ENCODE measurements at regions not wholly inside any gene's neighbourhood (a gene's known extent, or its start where the extent isn't known, plus 50 kb on each side); places are given as distances from the start of the nearest gene placed in this dataset.
A peak's percentile ranks its signal among the peaks of the same experiment; 100 is the strongest.

DNA sequence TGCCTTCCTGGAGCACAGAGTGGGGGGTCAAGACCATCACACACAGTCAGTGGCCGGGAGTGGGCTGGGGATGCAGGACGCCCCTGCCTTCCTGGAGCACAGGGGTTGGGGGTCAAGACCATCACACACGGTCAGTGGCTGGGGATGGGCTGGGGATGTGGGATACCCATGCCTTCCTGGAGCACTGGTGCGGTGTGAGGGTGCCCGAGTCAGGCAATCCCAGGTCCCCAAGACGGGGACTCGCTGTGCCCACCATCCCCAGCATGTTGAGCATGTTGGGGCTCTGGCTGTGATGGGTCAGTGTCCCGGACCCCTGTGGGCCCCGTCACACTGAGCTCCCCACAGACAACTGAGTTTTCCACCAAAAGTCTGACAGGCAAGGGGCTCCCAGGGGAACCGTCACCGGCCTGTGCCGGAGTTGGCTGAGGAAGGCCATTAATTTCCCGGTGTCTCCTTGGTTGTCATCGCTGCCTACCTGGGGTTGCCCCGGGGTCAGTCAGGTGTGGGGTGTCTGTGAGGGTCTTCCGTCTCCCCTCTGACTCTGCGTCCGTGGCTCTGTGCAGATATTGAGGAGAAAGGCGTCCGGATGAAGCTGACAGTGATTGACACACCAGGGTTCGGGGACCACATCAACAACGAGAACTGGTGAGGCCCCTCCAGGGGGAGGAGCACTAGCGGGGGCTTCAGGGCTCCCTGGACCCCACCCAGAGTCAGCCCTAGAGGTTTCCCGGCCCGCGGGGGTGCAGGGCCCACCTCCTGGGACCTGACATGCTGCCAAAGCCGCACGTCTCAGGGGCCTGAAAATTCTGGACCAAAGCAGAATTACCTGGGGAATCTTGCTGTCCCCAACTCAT is 347.1 kb downstream of the SEC14L1 start:
- Histone ChIP-seq H3K27me3 (no peaks in the 10 kb centered on the region), H3K9me3 (replicated peaks) (no peaks in the 10 kb centered on the region), H3K4me1 (no peaks in the 10 kb centered on the region), H3K4me3 (no peak overlapping the region), H3K36me3 (peaks cover 69% of the 10 kb centered on the region), H3K27ac (no peak overlapping the region)
- DNase-seq = no peak

DNA sequence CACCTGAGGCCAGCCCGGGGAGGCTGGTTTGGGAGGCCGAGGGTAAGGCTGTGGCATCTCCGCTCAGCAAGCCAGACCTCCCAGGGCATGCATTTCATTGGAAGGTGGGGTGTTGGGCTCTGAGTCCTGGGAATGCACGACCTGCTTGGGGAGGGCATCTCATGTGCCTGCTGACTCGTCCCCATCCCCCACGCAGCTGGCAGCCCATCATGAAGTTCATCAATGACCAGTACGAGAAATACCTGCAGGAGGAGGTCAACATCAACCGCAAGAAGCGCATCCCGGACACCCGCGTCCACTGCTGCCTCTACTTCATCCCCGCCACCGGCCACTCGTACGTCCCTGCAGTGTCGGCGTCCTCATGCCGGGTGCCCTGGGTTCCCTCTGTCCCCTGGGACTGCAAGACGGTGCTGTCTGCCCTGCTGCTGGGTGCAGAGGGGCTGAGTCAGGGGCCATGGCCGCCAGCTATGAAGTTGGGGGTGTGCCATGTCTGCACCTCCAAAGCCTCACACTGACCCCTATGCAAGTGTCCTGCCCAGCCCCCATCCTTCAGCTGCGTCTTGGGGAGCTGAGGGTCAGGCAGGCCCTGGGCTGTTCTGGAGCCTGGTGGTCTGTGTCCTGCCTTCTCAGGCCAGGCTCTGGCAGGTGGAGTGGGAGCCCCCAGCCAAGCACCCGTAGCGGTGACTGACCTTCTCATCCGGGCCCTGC is 347.9 kb downstream of the SEC14L1 start:
- Histone ChIP-seq H3K27me3 (no peaks in the 10 kb centered on the region), H3K9me3 (replicated peaks) (no peaks in the 10 kb centered on the region), H3K4me3 (no peak overlapping the region), H3K27ac (no peak overlapping the region), H3K36me3 (peaks cover 67% of the 10 kb centered on the region), H3K4me1 (no peaks in the 10 kb centered on the region)
- DNase-seq = no peak

DNA sequence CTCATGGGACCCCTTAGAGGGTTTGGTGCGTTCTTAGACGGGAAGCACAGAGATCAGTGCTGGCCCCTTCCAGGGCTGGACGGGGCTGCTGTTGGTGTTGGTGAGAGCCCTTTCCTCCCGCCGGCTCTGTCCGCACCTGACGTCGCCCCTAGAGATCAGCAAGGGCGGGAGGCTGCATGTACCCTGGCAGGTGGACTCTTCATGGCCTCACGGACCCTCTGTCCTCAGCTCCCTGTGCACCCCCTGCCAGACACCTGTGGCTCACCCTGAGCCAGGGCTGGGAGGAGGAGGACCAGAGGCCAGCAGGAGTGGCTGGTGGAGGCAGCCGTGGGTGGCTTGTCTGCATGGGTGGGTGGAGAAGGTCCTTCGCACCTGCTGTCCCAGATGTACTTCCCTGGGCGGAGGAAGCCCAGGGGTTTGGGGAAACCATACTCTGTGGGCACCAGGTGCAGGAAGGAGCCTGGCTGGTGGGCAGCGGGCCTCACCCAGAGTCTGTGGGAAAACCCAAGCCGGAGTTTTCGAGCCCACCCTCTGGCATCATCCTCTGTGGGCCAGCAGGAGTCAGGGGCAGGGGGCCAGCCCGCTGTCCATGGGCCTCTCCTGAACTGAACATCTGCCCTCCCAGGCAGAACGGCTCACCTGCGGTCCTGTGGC is 348.6 kb downstream of the SEC14L1 start:
- Histone ChIP-seq H3K9me3 (replicated peaks) (no peaks in the 10 kb centered on the region), H3K36me3 (peaks cover 69% of the 10 kb centered on the region), H3K4me3 (no peak overlapping the region), H3K27me3 (no peaks in the 10 kb centered on the region), H3K27ac (no peak overlapping the region), H3K4me1 (no peaks in the 10 kb centered on the region)
- DNase-seq = no peak

DNA sequence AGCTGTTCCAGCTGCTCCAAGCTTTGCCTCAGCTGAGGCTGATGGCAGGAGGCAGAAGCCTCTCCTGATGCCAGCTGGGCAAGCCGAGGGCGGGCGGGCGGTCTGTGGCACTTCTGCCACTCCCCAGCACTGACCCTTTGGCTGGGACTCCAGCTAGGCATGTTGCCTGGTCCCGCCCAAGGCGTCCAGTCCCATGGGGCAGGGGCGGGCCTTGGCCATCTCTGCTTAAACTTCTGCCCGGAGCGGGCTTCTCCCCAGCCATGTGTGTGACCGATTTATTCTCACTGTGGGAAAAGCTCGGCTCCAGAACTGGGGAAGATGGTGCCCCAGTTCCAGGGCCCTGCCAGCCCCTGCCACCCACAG is 349.1 kb downstream of the SEC14L1 start:
- H3K27me3 ChIP-seq = no peaks in the 10 kb centered on the region
- H3K9me3 ChIP-seq (replicated peaks) = no peaks in the 10 kb centered on the region
- H3K4me3 ChIP-seq = no peak overlapping the region
- H3K27ac ChIP-seq = no peak overlapping the region
- no peaks in the 10 kb centered on the region for H3K4me1 ChIP-seq
- H3K36me3 ChIP-seq = peaks cover 74% of the 10 kb centered on the region
- no peak for DNase-seq

DNA sequence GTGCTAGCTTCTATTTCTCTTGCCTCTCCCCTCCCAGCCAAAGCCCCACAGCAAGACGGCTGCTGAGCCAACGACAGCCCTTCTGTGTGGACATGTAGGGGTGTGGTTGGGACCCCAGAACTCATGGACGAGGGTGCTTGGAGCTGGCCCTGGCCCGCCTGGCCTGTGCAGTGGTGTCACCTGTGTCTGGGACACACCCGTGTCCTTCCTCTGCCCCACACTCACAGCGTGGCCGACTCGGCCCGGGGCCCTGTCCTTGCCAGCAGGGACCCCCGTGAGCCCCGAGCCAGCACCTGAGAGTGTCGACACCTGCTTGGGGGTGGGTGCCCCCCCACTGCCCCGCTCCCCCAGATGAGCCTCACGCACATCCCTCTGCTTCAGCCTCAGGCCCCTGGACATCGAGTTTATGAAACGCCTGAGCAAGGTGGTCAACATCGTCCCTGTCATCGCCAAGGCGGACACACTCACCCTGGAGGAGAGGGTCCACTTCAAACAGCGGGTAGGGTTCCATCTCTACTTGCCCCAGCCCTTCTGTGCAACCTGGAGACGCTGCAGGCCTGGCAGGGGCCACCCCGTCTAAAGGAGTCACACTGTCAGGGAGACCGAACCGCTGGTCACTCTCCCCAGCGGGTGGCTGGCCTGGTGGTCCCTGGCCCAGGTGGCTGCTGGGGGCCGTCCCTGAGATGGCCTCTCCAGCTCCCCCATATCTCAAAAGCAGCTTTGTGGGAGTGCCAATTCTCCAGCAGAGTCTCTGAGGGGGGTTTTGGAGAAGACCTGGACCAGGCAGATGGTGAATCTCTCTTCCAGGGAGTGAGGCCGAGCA is 349.8 kb downstream of the SEC14L1 start:
- no peaks in the 10 kb centered on the region for H3K4me1 ChIP-seq
- H3K36me3 ChIP-seq = peaks cover 74% of the 10 kb centered on the region
- no peak overlapping the region for H3K27ac ChIP-seq

DNA sequence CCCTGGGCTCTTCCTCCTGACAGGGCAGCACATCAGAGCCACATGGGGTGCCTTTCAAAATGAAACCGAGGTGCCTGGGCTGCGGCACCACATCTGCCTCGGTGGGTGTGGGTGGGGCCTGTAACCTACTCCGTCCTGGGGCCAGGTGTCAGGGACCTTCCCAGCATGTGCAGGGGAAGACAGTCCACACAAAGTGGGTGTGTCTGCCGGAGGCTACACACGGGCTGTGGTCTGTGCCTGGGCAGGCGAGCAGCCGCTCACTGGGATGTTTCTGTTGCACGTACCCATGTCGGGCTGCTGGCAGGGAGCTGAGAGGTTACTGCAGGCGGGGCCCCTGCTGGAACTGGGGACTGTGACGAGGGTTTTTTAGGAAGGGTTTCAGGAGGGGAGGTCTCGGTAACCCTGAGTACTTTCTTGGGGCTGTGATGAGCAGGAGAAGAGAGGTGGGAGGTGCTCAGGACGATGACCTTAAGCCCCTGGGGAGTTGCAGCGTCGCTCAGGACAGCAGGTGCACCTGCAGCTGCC is 351.2 kb downstream of the SEC14L1 start:
- no peaks in the 10 kb centered on the region for H3K4me1 ChIP-seq
- no peak overlapping the region for H3K27ac ChIP-seq
- no peaks in the 10 kb centered on the region for H3K9me3 ChIP-seq (replicated peaks)
- H3K27me3 ChIP-seq = no peaks in the 10 kb centered on the region
- peaks cover 78% of the 10 kb centered on the region for H3K36me3 ChIP-seq
- no peak for DNase-seq
- H3K4me3 ChIP-seq = no peak overlapping the region

More for the DNA sequence above, 349.8 kb downstream of the SEC14L1 start:
- H3K4me3 ChIP-seq = no peak overlapping the region
- DNase-seq = no peak
- H3K9me3 ChIP-seq (replicated peaks) = no peaks in the 10 kb centered on the region
- no peaks in the 10 kb centered on the region for H3K27me3 ChIP-seq

DNA sequence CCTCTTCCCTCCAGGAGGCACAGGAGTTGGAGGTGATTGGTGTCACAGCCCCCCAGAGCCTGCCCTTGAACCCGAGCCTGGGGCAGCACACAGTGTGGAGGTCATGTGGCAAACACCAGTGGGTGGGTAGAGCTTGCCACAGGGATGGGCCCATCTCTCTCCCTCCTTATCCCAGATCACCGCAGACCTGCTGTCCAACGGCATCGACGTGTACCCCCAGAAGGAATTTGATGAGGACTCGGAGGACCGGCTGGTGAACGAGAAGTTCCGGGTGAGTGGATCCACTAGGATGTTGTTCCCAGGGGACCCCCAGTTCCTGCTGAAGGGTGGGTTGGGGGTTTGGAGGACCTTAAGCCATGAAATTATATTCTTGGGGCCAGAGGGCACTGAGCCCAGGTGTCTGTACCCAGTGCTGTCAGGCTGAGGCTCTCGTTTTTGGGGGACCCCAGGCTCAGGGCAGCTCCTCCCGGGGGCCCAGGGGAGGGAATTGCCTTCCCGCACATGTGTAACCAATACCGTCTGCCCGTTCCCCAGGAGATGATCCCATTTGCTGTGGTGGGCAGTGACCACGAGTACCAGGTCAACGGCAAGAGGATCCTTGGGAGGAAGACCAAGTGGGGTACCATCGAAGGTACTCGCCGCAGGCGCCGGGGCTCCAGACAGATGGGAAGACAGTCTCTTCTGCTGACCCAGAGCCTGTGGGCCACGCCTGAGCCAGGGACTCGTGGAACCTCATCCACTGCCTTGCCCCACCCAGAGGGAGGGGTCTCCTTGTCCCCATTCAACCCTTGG is 351.9 kb downstream of the SEC14L1 start:
- DNase-seq = no peak

DNA sequence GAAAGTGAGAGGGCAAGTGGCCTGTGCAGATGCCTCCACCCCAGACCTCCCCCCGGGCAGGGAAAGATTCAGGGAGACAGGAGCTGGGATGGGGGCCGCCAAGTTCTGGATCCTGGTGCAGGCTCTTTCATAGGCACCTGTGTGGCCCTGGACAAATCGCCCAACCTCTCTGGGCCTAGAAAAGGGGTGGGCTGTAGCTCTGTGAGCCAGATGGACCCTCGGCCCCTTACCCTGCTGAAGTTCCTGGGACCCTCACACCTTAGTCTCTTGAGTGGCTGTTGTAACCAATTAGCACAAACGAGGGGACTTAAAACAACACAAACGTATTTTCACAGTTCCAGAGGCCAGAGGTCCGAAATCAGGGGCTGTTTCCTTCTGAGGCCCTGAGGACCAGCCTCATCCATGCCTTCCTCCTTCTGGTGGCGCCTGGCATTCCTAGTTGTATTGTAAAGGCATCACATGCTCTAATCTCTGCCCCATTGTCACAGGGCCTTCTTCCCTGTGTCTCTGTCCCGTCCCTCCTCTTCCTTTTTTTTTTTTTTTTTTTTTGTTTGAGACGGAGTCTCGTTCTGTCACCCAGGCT is 352.6 kb downstream of the SEC14L1 start:
- Histone ChIP-seq H3K27ac (no peak overlapping the region), H3K4me3 (no peak overlapping the region), H3K4me1 (no peaks in the 10 kb centered on the region), H3K9me3 (replicated peaks) (no peaks in the 10 kb centered on the region), H3K27me3 (no peaks in the 10 kb centered on the region), H3K36me3 (peaks cover 73% of the 10 kb centered on the region)
- no peak for DNase-seq

More for the DNA sequence above, 351.9 kb downstream of the SEC14L1 start:
- H3K36me3 ChIP-seq = peaks cover 79% of the 10 kb centered on the region
- H3K4me3 ChIP-seq = no peak overlapping the region
- H3K9me3 ChIP-seq (replicated peaks) = no peaks in the 10 kb centered on the region
- no peak overlapping the region for H3K27ac ChIP-seq
- H3K4me1 ChIP-seq = no peaks in the 10 kb centered on the region
- no peaks in the 10 kb centered on the region for H3K27me3 ChIP-seq

DNA sequence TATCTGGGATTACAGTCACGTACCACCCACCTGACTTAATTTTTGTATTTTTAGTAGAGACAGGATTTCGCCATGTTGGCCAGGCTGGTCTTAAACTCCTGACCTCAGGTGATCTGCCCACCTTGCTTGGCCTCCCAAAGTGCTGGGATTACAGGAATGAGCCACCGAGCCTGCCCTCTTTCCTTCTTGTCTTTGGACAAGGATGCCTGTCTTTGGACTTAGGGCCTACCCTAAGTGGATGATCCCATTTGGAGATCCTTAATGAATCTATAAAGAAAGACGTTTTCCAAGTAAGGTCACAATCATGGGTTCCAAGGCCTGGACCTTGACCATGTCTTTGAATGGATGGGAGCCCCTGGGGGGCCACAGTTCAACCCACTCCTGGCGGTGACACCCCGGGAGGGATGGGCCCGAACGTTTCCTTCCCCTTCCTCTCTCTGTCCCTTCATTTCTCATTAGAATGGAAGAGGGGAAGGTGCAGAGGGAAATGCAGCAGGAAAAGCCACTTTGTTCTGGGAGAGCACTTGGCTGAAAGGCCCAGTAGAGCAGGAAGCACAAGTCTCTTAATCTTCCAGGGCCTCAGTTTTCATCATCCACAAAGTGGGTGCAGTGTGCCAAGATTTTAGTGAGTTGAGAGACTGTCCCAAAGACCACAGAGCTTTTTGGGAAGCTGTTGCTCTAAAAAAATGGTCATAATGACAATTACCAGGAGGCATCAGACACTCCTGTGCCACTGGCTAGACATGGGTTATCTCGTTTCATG is 353.3 kb downstream of the SEC14L1 start:
- H3K4me3 ChIP-seq = no peak overlapping the region
- H3K36me3 ChIP-seq = peaks cover 69% of the 10 kb centered on the region
- H3K9me3 ChIP-seq (replicated peaks) = no peaks in the 10 kb centered on the region
- no peaks in the 10 kb centered on the region for H3K27me3 ChIP-seq
- no peak for DNase-seq
- no peaks in the 10 kb centered on the region for H3K4me1 ChIP-seq
- no peak overlapping the region for H3K27ac ChIP-seq

DNA sequence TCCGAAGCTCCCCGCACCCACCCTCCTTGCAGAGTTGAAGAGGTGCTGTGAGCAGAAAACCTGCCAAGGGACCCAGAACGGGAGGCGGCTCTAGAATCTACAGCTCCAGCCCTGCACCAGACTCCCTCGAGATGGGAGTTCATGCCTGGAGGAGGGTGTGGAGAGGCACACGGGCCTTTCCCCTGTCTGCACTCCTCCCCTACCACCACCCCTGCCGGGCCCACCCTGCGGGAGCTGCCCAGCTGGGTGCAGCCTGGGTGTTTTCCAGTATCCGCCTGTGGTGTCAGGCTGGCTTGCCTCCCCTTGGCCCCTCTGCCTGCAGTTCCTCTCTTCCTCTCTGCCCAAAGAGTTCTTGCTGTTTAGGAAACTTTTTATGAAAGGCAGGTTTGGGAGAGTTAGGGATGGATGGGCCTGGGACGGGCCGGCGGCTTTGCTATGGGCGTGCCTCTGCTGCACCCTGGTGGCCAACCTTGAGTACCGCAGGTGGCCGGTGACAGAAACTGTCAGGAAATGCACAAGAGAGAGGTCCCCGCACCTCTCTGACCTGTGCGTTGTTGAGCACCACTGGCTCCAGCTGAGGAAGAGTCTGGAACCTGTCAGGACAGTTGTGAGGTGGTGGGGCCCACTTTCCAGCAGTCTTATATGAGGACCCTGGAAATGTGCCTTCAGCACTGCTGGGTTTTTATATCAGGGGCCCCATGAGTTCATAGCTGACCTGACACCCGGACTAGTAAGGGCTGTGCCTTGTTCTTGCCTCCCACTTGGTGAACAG is 354.1 kb downstream of the SEC14L1 start:
- H3K4me3 ChIP-seq = no peak overlapping the region
- H3K27me3 ChIP-seq = no peaks in the 10 kb centered on the region
- H3K36me3 ChIP-seq = peaks cover 69% of the 10 kb centered on the region
- H3K9me3 ChIP-seq (replicated peaks) = no peaks in the 10 kb centered on the region
- no peak overlapping the region for H3K27ac ChIP-seq
- no peaks in the 10 kb centered on the region for H3K4me1 ChIP-seq
- peak; percentile 75 to 91 for DNase-seq

DNA sequence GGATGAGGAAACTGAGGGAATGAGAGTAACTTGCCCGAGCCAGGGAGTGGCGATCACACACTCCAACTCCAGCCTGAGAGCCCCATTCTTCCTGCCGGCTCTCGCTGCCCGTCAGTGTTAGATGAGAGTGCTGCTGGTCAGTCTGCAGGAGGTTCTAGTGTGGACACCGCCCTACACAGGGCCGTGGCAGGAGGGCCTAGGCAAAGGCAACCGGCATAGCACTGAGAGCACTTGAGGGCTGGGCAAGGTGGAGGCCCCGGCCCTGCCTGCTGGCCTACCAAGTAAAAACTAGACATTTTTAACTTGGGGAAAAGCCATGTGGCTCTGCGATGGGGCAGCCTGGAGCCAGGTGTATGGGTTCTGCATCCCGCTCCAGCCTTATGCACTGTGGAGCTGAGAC is 354.8 kb downstream of the SEC14L1 start:
- no peak overlapping the region for H3K4me3 ChIP-seq
- peaks cover 71% of the 10 kb centered on the region for H3K36me3 ChIP-seq
- H3K27me3 ChIP-seq = no peaks in the 10 kb centered on the region
- no peaks in the 10 kb centered on the region for H3K9me3 ChIP-seq (replicated peaks)
- no peaks in the 10 kb centered on the region for H3K4me1 ChIP-seq
- no peak for DNase-seq
- H3K27ac ChIP-seq = no peak overlapping the region

DNA sequence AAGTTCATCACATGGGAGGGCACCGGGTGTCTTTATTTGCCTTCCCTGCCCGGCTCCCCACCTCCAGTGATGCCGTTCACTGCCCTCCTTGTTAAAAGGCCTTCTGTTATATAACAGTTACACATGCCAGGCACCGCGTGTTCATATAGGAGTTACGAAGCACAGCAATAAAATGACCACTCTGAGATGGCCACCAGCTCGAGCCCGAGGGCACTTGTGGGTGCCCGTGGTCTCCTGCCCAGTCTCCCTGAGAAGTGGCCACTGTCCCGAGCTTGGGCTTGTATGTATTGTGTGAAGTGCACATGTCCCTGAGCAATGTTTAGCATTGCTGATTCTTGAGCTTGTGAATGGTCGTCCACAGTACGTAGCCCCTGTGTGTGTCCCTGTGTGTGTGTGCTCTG is 355.6 kb downstream of the SEC14L1 start:
- Histone ChIP-seq H3K4me3 (no peak overlapping the region), H3K4me1 (no peaks in the 10 kb centered on the region), H3K27ac (no peak overlapping the region), H3K36me3 (peaks cover 68% of the 10 kb centered on the region), H3K27me3 (no peaks in the 10 kb centered on the region), H3K9me3 (replicated peaks) (no peaks in the 10 kb centered on the region)
- no peak for DNase-seq
